ENCODE measurements at regions not wholly inside any gene's neighbourhood (a gene's known extent, or its start where the extent isn't known, plus 50 kb on each side); places are given as distances from the start of the nearest gene placed in this dataset.

- no peak for TF ChIP-seq CTCF (IDR thresholded peaks at IDR 0.05; ENCODE audit: low read depth, low read length)
- no peak overlapping the region for H3K4me3 ChIP-seq (ENCODE audit: low read depth, low read length)
Observed at GRCh38 chr1:4428711-4429110, 225.7 kb upstream of the AJAP1 start.

GRCh38 chr1:4430406-4431365, 223.7 kb upstream of the AJAP1 start:
- no peak for TF ChIP-seq CTCF (IDR thresholded peaks at IDR 0.05; ENCODE audit: low read depth, low read length)

GRCh38 chr1:4431491-4431890, 222.9 kb upstream of the AJAP1 start:
- TF ChIP-seq CTCF (IDR thresholded peaks at IDR 0.05; ENCODE audit: low read depth, low read length): no peak
- H3K4me3 ChIP-seq (ENCODE audit: low read depth, low read length): no peak overlapping the region

More at GRCh38 chr1:4430406-4431365, 223.7 kb upstream of the AJAP1 start:
- H3K4me3 ChIP-seq (ENCODE audit: low read depth, low read length): no peak overlapping the region

GRCh38 chr1:4433075-4433474, 221.3 kb upstream of the AJAP1 start:
- no peak for TF ChIP-seq CTCF (IDR thresholded peaks at IDR 0.05; ENCODE audit: low read depth, low read length)
- H3K4me3 ChIP-seq (ENCODE audit: low read depth, low read length): no peak overlapping the region

- H3K4me3 ChIP-seq (ENCODE audit: low read depth, low read length): no peak overlapping the region
- TF ChIP-seq CTCF (IDR thresholded peaks at IDR 0.05; ENCODE audit: low read depth, low read length): no peak
Observed at GRCh38 chr1:4444086-4444485, 210.3 kb upstream of the AJAP1 start.

GRCh38 chr1:4447778-4448420, 206.5 kb upstream of the AJAP1 start:
- no peak overlapping the region for H3K4me3 ChIP-seq (ENCODE audit: low read depth, low read length)
- no peak for TF ChIP-seq CTCF (IDR thresholded peaks at IDR 0.05; ENCODE audit: low read depth, low read length)

- TF ChIP-seq CTCF (IDR thresholded peaks at IDR 0.05; ENCODE audit: low read depth, low read length): no peak
- H3K4me3 ChIP-seq (ENCODE audit: low read depth, low read length): no peak overlapping the region
Observed at GRCh38 chr1:4449972-4450371, 204.4 kb upstream of the AJAP1 start.
